PC-9 (cell line): ENCODE measurements at regions not wholly inside any gene's neighbourhood (a gene's known extent, or its start where the extent isn't known, plus 50 kb on each side); places are given as distances from the start of the nearest gene placed in this dataset.
"Not testable (repeated sequence)": the region's sequence is repeated elsewhere in the genome, so short reads cannot be mapped to it uniquely, and the experiment has no call there.

Source experiments
- BruUV-seq: library from RNA; stranded (reverse); fragments of 400-500 nt; replicated peaks from 2 replicates; lab custom pipeline; 2021; lab: Mats Ljungman, UMichigan
- CTCF ChIA-PET: fragments of 300-600 bp; sonication (Branson Sonifier 250); formaldehyde crosslinking; loops from one replicate; lab custom pipeline; 2022; ENCODE audit warnings: antibody characterized with exemption; lab: Charles Lee
- POLR2A ChIA-PET: fragments of 300-600 bp; sonication (Branson Sonifier 250); formaldehyde crosslinking; loops from one replicate; lab custom pipeline; 2022; ENCODE audit warnings: antibody characterized with exemption; ENCODE audit not compliant: unreplicated experiment; lab: Charles Lee
- DNase-seq, 2 experiments: peaks; one replicate each; pipeline versions ENCODE4 v3.0.0 to v3.0.0-alpha.2; 2015 to 2022; ENCODE audit warnings: mixed read lengths in 1 of 2
- H2AFZ ChIP-seq: fragments of 200-600 bp; sonication (generic); 2 replicates; pipeline ENCODE4 v1.8.1; 2017; ENCODE audit warnings: antibody characterized with exemption
- H3F3A ChIP-seq: fragments of 200-600 bp; sonication (generic); 2 replicates; pipeline ENCODE4 v1.8.1; 2017; ENCODE audit warnings: antibody characterized with exemption, mild to moderate bottlenecking, low read depth; ENCODE audit not compliant: insufficient read depth
- H3K27ac ChIP-seq: fragments of 200-600 bp; sonication (generic); 2 replicates; pipeline ENCODE4 v1.6.1; 2016; ENCODE audit warnings: mixed run types
- H3K27me3 ChIP-seq: fragments of 200-600 bp; sonication (generic); 2 replicates; pipeline ENCODE4 v1.6.1; 2016; ENCODE audit warnings: low read depth, mixed run types; ENCODE audit not compliant: insufficient read depth
- H3K36me3 ChIP-seq: fragments of 200-600 bp; sonication (generic); 2 replicates; pipeline ENCODE4 v1.6.1; 2016; ENCODE audit warnings: low read depth, mixed run types
- H3K4me1 ChIP-seq: fragments of 200-600 bp; sonication (generic); replicated peaks from 2 replicates; pipeline ENCODE4 v1.6.1; 2016; ENCODE audit warnings: mixed run types; ENCODE audit not compliant: insufficient read depth
- H3K4me2 ChIP-seq: fragments of 200-600 bp; sonication (generic); 2 replicates; pipeline ENCODE4 v1.6.1; 2017; ENCODE audit warnings: mixed run types
- H3K4me3 ChIP-seq: fragments of 200-600 bp; sonication (generic); 2 replicates; pipeline ENCODE4 v1.6.1; 2016; ENCODE audit warnings: mixed run types
- H3K79me2 ChIP-seq: fragments of 200-600 bp; sonication (generic); 2 replicates; pipeline ENCODE4 v1.6.1; 2017; ENCODE audit warnings: low read depth, mixed run types
- H3K9me2 ChIP-seq: fragments of 200-600 bp; sonication (generic); 2 replicates; pipeline ENCODE4 v1.8.1; 2017; ENCODE audit warnings: mild to moderate bottlenecking; ENCODE audit not compliant: insufficient read depth
- H3K9me3 ChIP-seq: fragments of 200-600 bp; sonication (generic); 2 replicates; pipeline ENCODE4 v1.8.1; 2016; ENCODE audit warnings: low read depth; ENCODE audit not compliant: insufficient read depth
- H4K20me1 ChIP-seq: fragments of 200-600 bp; sonication (generic); 2 replicates; pipeline ENCODE4 v1.8.1; 2017; ENCODE audit not compliant: insufficient read depth
- EZH2 ChIP-seq: fragments of 200-600 bp; sonication (generic); IDR thresholded peaks from 2 replicates; pipeline ENCODE4 v1.8.0; 2017; ENCODE audit warnings: antibody characterized with exemption, low read depth
- intact Hi-C: fragments of 100-400 bp; cut with micrococcal nuclease; formaldehyde crosslinking; loops from one replicate; pipeline ENCODE4 v1.10.0; 2022; ENCODE audit not compliant: unreplicated experiment
- TF ChIP-seq, protein P1 (sequence below): fragments of 200-600 bp; sonication (generic); conservative IDR thresholded peaks from 2 replicates; pipeline ENCODE4 v1.6.1; 2017; ENCODE audit warnings: mixed run types, antibody characterized with exemption, mild to moderate bottlenecking, moderate library complexity

DNA sequence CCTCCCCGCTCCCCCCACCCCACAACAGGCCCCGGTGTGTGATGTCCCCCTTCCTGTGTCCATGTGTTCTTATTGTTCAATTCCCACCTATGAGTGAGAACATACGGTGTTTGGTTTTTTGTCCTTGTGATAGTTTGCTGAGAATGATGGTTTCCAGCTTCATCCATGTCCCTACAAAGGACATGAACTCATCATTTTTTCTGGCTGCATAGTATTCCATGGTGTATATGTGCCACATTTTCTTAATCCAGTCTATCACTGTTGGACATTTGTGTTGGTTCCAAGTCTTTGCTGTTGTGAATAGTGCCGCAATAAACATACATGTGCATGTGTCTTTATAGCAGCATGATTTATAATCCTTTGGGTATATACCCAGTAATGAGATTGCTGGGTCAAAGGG, 104.3 kb downstream of the MTPN start:
- H3K4me3 ChIP-seq, H3K4me2 ChIP-seq, DNase-seq, H3K9me2 ChIP-seq, H3K36me3 ChIP-seq, H3K27me3 ChIP-seq, H3K4me1 ChIP-seq, H4K20me1 ChIP-seq, H3K79me2 ChIP-seq, H2AFZ ChIP-seq, intact Hi-C loops, POLR2A ChIA-PET, BruUV-seq, H3K27ac ChIP-seq, CTCF ChIA-PET, H3F3A ChIP-seq: not testable (repeated sequence)
- peaks cover 15% of the 10 kb centered on the region for H3K9me3 ChIP-seq

DNA sequence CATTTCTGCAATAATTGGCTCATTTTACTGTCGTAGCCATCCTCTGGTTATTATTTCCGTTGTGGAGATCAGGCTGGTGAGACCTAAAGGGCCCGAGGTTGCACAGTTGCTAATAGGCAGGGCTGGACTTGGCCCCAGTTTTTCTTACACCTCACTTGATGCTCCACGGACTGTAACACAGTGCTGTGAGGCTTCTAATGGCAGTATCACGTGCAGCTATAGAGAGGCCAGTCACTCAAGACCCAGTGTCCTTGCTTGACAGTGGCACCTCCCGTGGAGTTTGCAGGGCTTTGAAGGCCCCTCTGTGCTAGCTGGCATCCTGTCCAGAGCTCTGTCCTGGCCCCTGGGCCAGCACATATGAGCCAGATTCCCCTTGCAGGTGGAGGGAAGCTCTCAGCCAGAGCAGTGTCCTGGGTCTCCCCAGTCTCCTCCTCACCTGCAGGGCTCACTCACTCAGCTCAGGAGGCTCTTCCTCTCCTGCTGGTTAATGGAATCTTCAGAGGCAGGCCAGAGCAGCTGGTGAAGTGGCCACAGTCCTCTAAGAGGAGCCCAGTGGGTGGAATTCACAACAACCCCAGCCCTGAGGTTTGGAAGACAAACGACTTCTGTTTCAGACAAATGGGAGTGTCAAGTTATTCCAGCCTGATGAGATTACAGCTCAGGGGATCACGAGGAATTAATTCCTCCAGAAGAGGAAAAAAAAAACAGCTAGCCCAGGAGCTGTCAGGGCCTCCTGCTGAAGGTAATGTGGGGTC, 114.2 kb upstream of the FAM180A start:
- H3F3A ChIP-seq: no peaks in the 10 kb centered on the region; the same call in 1 of the 2 replicates
- H3K27ac ChIP-seq: no peak overlapping the region
- no peaks in the 10 kb centered on the region for H3K9me2 ChIP-seq
- H4K20me1 ChIP-seq: no peaks in the 10 kb centered on the region
- H3K9me3 ChIP-seq: no peaks in the 10 kb centered on the region
- no peak for DNase-seq
- no peaks in the 10 kb centered on the region for H3K27me3 ChIP-seq
- 0 out of 2 replicates have a peak, but pooled peaks cover 5% of the 10 kb centered on the region for H3K4me1 ChIP-seq
- no peak overlapping the region for H2AFZ ChIP-seq
- ChIA-PET CTCF (no interaction called here), POLR2A (no interaction called here)
- no peak for TF ChIP-seq EZH2
- TF ChIP-seq, protein P1, sequence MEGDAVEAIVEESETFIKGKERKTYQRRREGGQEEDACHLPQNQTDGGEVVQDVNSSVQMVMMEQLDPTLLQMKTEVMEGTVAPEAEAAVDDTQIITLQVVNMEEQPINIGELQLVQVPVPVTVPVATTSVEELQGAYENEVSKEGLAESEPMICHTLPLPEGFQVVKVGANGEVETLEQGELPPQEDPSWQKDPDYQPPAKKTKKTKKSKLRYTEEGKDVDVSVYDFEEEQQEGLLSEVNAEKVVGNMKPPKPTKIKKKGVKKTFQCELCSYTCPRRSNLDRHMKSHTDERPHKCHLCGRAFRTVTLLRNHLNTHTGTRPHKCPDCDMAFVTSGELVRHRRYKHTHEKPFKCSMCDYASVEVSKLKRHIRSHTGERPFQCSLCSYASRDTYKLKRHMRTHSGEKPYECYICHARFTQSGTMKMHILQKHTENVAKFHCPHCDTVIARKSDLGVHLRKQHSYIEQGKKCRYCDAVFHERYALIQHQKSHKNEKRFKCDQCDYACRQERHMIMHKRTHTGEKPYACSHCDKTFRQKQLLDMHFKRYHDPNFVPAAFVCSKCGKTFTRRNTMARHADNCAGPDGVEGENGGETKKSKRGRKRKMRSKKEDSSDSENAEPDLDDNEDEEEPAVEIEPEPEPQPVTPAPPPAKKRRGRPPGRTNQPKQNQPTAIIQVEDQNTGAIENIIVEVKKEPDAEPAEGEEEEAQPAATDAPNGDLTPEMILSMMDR: no peak
- no TSS peak for BruUV-seq
- intact Hi-C loops: no loop called here
- H3K4me3 ChIP-seq: no peak overlapping the region
- H3K79me2 ChIP-seq: no peaks in the 10 kb centered on the region
- no peaks in the 10 kb centered on the region for H3K36me3 ChIP-seq
- H3K4me2 ChIP-seq: no peak overlapping the region

DNA sequence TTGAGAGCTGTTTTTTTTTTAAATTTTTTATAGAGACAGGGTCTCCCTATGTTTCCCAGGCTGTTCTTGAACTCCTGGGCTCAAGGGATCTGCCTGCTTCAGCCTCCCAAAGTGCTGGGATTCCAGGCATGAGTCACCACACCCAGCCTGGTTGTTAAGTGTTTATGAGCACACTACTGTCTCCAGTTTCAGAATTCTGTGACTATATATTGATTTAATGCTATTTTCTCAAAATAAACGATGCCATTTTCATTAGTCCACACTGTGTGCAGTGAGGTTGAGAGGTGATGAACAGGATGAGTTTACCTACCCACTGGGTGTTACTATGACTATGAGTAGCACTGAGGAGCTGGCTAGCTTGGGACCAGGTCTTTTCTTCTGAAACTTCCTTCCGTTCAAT, 110.9 kb upstream of the FAM180A start:
- no peak overlapping the region for H2AFZ ChIP-seq
- POLR2A ChIA-PET: no interaction called here
- H3K4me2 ChIP-seq: no peak overlapping the region
- no peaks in the 10 kb centered on the region; the same call in 1 of the 2 replicates for H3F3A ChIP-seq
- no peaks in the 10 kb centered on the region for H3K27me3 ChIP-seq
- CTCF ChIA-PET: no interaction called here
- no peak overlapping the region for H3K4me3 ChIP-seq
- no TSS peak for BruUV-seq
- no peaks in the 10 kb centered on the region for H4K20me1 ChIP-seq
- H3K9me3 ChIP-seq: no peaks in the 10 kb centered on the region
- no peaks in the 10 kb centered on the region for H3K36me3 ChIP-seq
- intact Hi-C loops: no loop called here
- H3K27ac ChIP-seq: no peak overlapping the region
- H3K4me1 ChIP-seq: peaks cover 20% of the 10 kb centered on the region
- H3K79me2 ChIP-seq: no peaks in the 10 kb centered on the region
- no peak for DNase-seq
- H3K9me2 ChIP-seq: no peaks in the 10 kb centered on the region
- TF ChIP-seq EZH2: no peak
- TF ChIP-seq, protein P1: no peak
